Glutamatergic neuron (in vitro differentiated cells): ENCODE measurements at regions not wholly inside any gene's neighbourhood (a gene's known extent, or its start where the extent isn't known, plus 50 kb on each side); places are given as distances from the start of the nearest gene placed in this dataset.

Experiments used
- DNase-seq: peaks from one replicate; pipeline ENCODE4 v3.0.0; 2022
- H3K27ac Mint-ChIP-seq: one replicate; pipeline ENCODE4 v1.8.0; 2020; ENCODE audit warnings: mild to moderate bottlenecking, mixed read lengths, inconsistent platforms; ENCODE audit not compliant: unreplicated experiment
- H3K27me3 Mint-ChIP-seq: one replicate; pipeline ENCODE4 v1.8.0; 2020; ENCODE audit warnings: mild to moderate bottlenecking, moderate library complexity, mixed read lengths, inconsistent platforms; ENCODE audit not compliant: unreplicated experiment
- H3K36me3 Mint-ChIP-seq: one replicate; pipeline ENCODE4 v1.8.0; 2020; ENCODE audit warnings: mild to moderate bottlenecking, mixed read lengths, inconsistent platforms; ENCODE audit not compliant: unreplicated experiment
- H3K4me1 Mint-ChIP-seq: one replicate; pipeline ENCODE4 v1.8.0; 2020; ENCODE audit warnings: mild to moderate bottlenecking, low read depth, mixed read lengths, inconsistent platforms; ENCODE audit not compliant: unreplicated experiment
- H3K4me3 Mint-ChIP-seq: one replicate; pipeline ENCODE4 v1.8.0; 2020; ENCODE audit warnings: mild to moderate bottlenecking, mixed read lengths, inconsistent platforms; ENCODE audit not compliant: unreplicated experiment
- H3K9me3 Mint-ChIP-seq: one replicate; pipeline ENCODE4 v1.8.0; 2020; ENCODE audit warnings: mild to moderate bottlenecking, moderate library complexity, mixed read lengths, inconsistent platforms; ENCODE audit not compliant: unreplicated experiment
- CTCF ChIP-seq: fragments of 200-600 bp; sonication (generic); IDR thresholded peaks from one replicate; pipeline ENCODE4 v1.5.0; 2021; ENCODE audit not compliant: partially characterized antibody, unreplicated experiment

GRCh38 chr13:76683854-76684253 is 202.4 kb downstream of the KCTD12 start:
- no peak for TF ChIP-seq CTCF
- no peak overlapping the region for H3K4me3 Mint-ChIP-seq
- DNase-seq = no peak
- H3K4me1 Mint-ChIP-seq = no peaks in the 10 kb centered on the region
- H3K36me3 Mint-ChIP-seq = no peaks in the 10 kb centered on the region
- no peaks in the 10 kb centered on the region for H3K27me3 Mint-ChIP-seq
- H3K9me3 Mint-ChIP-seq = no peaks in the 10 kb centered on the region
- no peak overlapping the region for H3K27ac Mint-ChIP-seq

GRCh38 chr13:76683168-76683567 is 203.0 kb downstream of the KCTD12 start:
- no peak for DNase-seq
- H3K36me3 Mint-ChIP-seq = no peaks in the 10 kb centered on the region
- no peaks in the 10 kb centered on the region for H3K4me1 Mint-ChIP-seq
- no peak overlapping the region for H3K4me3 Mint-ChIP-seq
- no peaks in the 10 kb centered on the region for H3K9me3 Mint-ChIP-seq
- no peak for TF ChIP-seq CTCF
- no peaks in the 10 kb centered on the region for H3K27me3 Mint-ChIP-seq
- no peak overlapping the region for H3K27ac Mint-ChIP-seq

DNA sequence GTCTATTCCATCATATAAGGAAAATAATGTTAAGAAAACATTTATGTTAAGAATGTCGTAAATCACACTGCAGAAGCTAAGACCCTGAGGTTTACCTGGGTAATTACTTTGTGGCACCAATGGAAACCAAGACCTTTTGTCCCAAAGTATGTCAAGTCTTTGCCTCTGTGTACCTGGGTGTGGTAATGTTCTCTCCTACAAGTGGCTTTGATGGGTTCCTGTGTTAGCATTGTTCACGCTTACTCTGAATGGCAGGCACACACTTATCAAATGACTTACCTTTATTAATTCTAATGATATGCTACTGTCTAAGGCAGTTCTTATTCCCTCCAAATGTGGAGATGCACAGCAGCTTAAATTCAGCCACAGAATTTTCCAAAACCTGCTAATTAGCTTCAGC is 206.1 kb downstream of the KCTD12 start:
- DNase-seq = no peak
- Mint-ChIP-seq H3K27me3 (no peaks in the 10 kb centered on the region), H3K4me3 (no peak overlapping the region), H3K27ac (no peak overlapping the region), H3K4me1 (peaks cover 5% of the 10 kb centered on the region), H3K36me3 (no peaks in the 10 kb centered on the region), H3K9me3 (no peaks in the 10 kb centered on the region)
- no peak for TF ChIP-seq CTCF

- H3K4me1 Mint-ChIP-seq = peaks cover 5% of the 10 kb centered on the region
- peak overlapping the region; percentile 60 for H3K27ac Mint-ChIP-seq
- TF ChIP-seq CTCF = no peak
- H3K4me3 Mint-ChIP-seq = no peak overlapping the region
- no peaks in the 10 kb centered on the region for H3K27me3 Mint-ChIP-seq
- peak; percentile 33 for DNase-seq
- no peaks in the 10 kb centered on the region for H3K9me3 Mint-ChIP-seq
- no peaks in the 10 kb centered on the region for H3K36me3 Mint-ChIP-seq
Observed at GRCh38 chr13:76677043-76677442, 209.2 kb downstream of the KCTD12 start.

DNA sequence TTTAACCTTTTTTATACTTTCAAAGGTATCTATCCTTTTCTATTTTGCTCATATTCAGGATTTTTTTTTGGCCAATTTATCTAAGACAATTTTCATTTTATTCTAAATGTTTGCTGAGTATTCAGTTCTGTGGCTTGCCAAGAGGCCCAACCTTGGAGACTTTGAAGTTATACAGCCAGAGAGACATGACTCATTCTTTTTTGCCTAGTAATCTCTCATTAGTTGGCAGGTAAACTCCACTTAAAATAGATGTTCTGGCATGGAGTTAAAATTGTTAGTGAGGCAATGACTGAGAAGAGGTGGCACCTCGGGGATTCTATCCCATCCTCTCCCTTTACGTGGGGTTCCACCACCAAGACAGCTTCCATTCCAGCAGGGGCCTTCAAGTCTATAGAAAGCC is 213.8 kb downstream of the KCTD12 start:
- Mint-ChIP-seq H3K27ac (no peak overlapping the region), H3K4me3 (no peak overlapping the region), H3K4me1 (peaks cover 5% of the 10 kb centered on the region), H3K36me3 (no peaks in the 10 kb centered on the region), H3K9me3 (no peaks in the 10 kb centered on the region), H3K27me3 (no peaks in the 10 kb centered on the region)
- DNase-seq = no peak
- no peak for TF ChIP-seq CTCF
